Activated CD4-positive, alpha-beta T cell treated with anti-CD3 and anti-CD28 coated beads, Interleukin-2, amount 10 ng/mL, durations not matched to agents 7 days and 5 days (primary cell): ENCODE measurements at regions not wholly inside any gene's neighbourhood (a gene's known extent, or its start where the extent isn't known, plus 50 kb on each side); places are given as distances from the start of the nearest gene placed in this dataset.

ENCODE experiments used
- CTCF ChIA-PET: fragments of 350-600 bp; sonication (Branson Sonifier 250); formaldehyde crosslinking; loops from one replicate; lab custom pipeline; 2021; ENCODE audit warnings: antibody characterized with exemption; lab: Charles Lee
- POLR2A ChIA-PET: fragments of 350-600 bp; sonication (Branson Sonifier 250); formaldehyde crosslinking; loops from one replicate; lab custom pipeline; 2021; ENCODE audit warnings: antibody characterized with exemption; lab: Charles Lee
- DNase-seq: peaks from one replicate; pipeline ENCODE4 v3.0.0-alpha.2; 2020
- H3K27ac Mint-ChIP-seq: one replicate; pipeline ENCODE4 v1.8.0; 2021; ENCODE audit warnings: mild to moderate bottlenecking, moderate library complexity, mixed read lengths
- H3K27me3 Mint-ChIP-seq: one replicate; pipeline ENCODE4 v1.8.0; 2021; ENCODE audit warnings: mixed read lengths
- H3K36me3 Mint-ChIP-seq: one replicate; pipeline ENCODE4 v1.8.0; 2021; ENCODE audit warnings: low read depth, mixed read lengths
- H3K4me1 Mint-ChIP-seq: one replicate; pipeline ENCODE4 v1.8.0; 2021; ENCODE audit warnings: mixed read lengths
- H3K4me3 Mint-ChIP-seq: one replicate; pipeline ENCODE4 v1.8.0; 2021; ENCODE audit warnings: mild to moderate bottlenecking, moderate library complexity, mixed read lengths
- H3K9me3 Mint-ChIP-seq: one replicate; pipeline ENCODE4 v1.8.0; 2021; ENCODE audit warnings: mixed read lengths

GRCh38 chr4:154954117-154954516 is 173.0 kb downstream of the RBM46 start:
- Mint-ChIP-seq H3K27me3 (no peaks in the 10 kb centered on the region), H3K36me3 (no peaks in the 10 kb centered on the region), H3K9me3 (peaks cover 6% of the 10 kb centered on the region), H3K4me3 (no peak overlapping the region), H3K4me1 (no peaks in the 10 kb centered on the region), H3K27ac (no peak overlapping the region)
- no peak for DNase-seq
- ChIA-PET POLR2A (no interaction called here), CTCF (no interaction called here)

GRCh38 chr4:154958121-154958520 is 177.0 kb downstream of the RBM46 start:
- CTCF ChIA-PET = no interaction called here
- Mint-ChIP-seq H3K36me3 (no peaks in the 10 kb centered on the region), H3K9me3 (peaks cover 4% of the 10 kb centered on the region), H3K4me3 (no peak overlapping the region), H3K4me1 (no peaks in the 10 kb centered on the region), H3K27ac (no peak overlapping the region), H3K27me3 (no peaks in the 10 kb centered on the region)
- POLR2A ChIA-PET = no interaction called here
- no peak for DNase-seq

GRCh38 chr4:154958621-154959358 is 177.7 kb downstream of the RBM46 start:
- POLR2A ChIA-PET = no interaction called here
- H3K4me1 Mint-ChIP-seq = no peaks in the 10 kb centered on the region
- no peak overlapping the region for H3K27ac Mint-ChIP-seq

GRCh38 chr4:154959756-154960155 is 178.7 kb downstream of the RBM46 start:
- H3K27ac Mint-ChIP-seq = no peak overlapping the region
- POLR2A ChIA-PET = interaction anchor here (0.5 kb wide), 1 partner anchor 573 kb away, joined by 3 read pairs; no protein-coding TSS in a partner anchor
- no peak overlapping the region for H3K4me3 Mint-ChIP-seq
- CTCF ChIA-PET = no interaction called here
- no peaks in the 10 kb centered on the region for H3K36me3 Mint-ChIP-seq
- H3K27me3 Mint-ChIP-seq = no peaks in the 10 kb centered on the region
- no peaks in the 10 kb centered on the region for H3K9me3 Mint-ChIP-seq
- H3K4me1 Mint-ChIP-seq = no peaks in the 10 kb centered on the region
- no peak for DNase-seq

More at GRCh38 chr4:154958621-154959358, 177.7 kb downstream of the RBM46 start:
- DNase-seq = no peak
- Mint-ChIP-seq H3K9me3 (peaks cover 4% of the 10 kb centered on the region), H3K36me3 (no peaks in the 10 kb centered on the region), H3K27me3 (no peaks in the 10 kb centered on the region), H3K4me3 (no peak overlapping the region)
- CTCF ChIA-PET = no interaction called here

GRCh38 chr4:154960476-154960875 is 179.4 kb downstream of the RBM46 start:
- Mint-ChIP-seq H3K36me3 (no peaks in the 10 kb centered on the region), H3K27me3 (no peaks in the 10 kb centered on the region), H3K27ac (no peak overlapping the region), H3K9me3 (no peaks in the 10 kb centered on the region), H3K4me1 (no peaks in the 10 kb centered on the region), H3K4me3 (no peak overlapping the region)
- ChIA-PET CTCF (no interaction called here), POLR2A (interaction anchor here (0.5 kb wide), 1 partner anchor 572 kb away, joined by 3 read pairs; no protein-coding TSS in a partner anchor)
- DNase-seq = no peak

- H3K27ac Mint-ChIP-seq = no peak overlapping the region
- H3K4me3 Mint-ChIP-seq = no peak overlapping the region
- H3K9me3 Mint-ChIP-seq = no peaks in the 10 kb centered on the region
- ChIA-PET CTCF (no interaction called here), POLR2A (no interaction called here)
- DNase-seq = no peak
- H3K36me3 Mint-ChIP-seq = no peaks in the 10 kb centered on the region
- no peaks in the 10 kb centered on the region for H3K4me1 Mint-ChIP-seq
- no peaks in the 10 kb centered on the region for H3K27me3 Mint-ChIP-seq
Measured at GRCh38 chr4:154961263-154961662, 180.2 kb downstream of the RBM46 start.

- H3K27ac Mint-ChIP-seq = no peak overlapping the region
Measured at GRCh38 chr4:154973244-154974035, 192.4 kb downstream of the RBM46 start.

GRCh38 chr4:154977228-154977627 is 196.2 kb downstream of the RBM46 start:
- POLR2A ChIA-PET = no interaction called here
- Mint-ChIP-seq H3K9me3 (no peaks in the 10 kb centered on the region), H3K36me3 (no peaks in the 10 kb centered on the region), H3K27me3 (peaks cover 2% of the 10 kb centered on the region), H3K27ac (no peak overlapping the region), H3K4me3 (no peak overlapping the region), H3K4me1 (no peaks in the 10 kb centered on the region)
- no peak for DNase-seq
- CTCF ChIA-PET = no interaction called here

More at GRCh38 chr4:154973244-154974035, 192.4 kb downstream of the RBM46 start:
- H3K27me3 Mint-ChIP-seq = peaks cover 2% of the 10 kb centered on the region
- CTCF ChIA-PET = no interaction called here
- H3K9me3 Mint-ChIP-seq = no peaks in the 10 kb centered on the region
- H3K36me3 Mint-ChIP-seq = no peaks in the 10 kb centered on the region
- DNase-seq = no peak
- H3K4me1 Mint-ChIP-seq = no peaks in the 10 kb centered on the region
- H3K4me3 Mint-ChIP-seq = no peak overlapping the region
- POLR2A ChIA-PET = no interaction called here

GRCh38 chr4:154982187-154983047 is 201.3 kb downstream of the RBM46 start:
- POLR2A ChIA-PET = no interaction called here
- CTCF ChIA-PET = no interaction called here
- Mint-ChIP-seq H3K27me3 (no peaks in the 10 kb centered on the region), H3K4me3 (no peak overlapping the region), H3K27ac (no peak overlapping the region), H3K36me3 (no peaks in the 10 kb centered on the region), H3K4me1 (no peaks in the 10 kb centered on the region), H3K9me3 (no peaks in the 10 kb centered on the region)
- peak; percentile 45 for DNase-seq

GRCh38 chr4:154983714-154984113 is 202.6 kb downstream of the RBM46 start:
- no peaks in the 10 kb centered on the region for H3K27me3 Mint-ChIP-seq
- no peaks in the 10 kb centered on the region for H3K4me1 Mint-ChIP-seq
- ChIA-PET CTCF (no interaction called here), POLR2A (no interaction called here)
- H3K9me3 Mint-ChIP-seq = no peaks in the 10 kb centered on the region
- no peak for DNase-seq
- H3K4me3 Mint-ChIP-seq = no peak overlapping the region
- no peak overlapping the region for H3K27ac Mint-ChIP-seq
- H3K36me3 Mint-ChIP-seq = no peaks in the 10 kb centered on the region

- H3K4me3 Mint-ChIP-seq = no peak overlapping the region
- no peaks in the 10 kb centered on the region for H3K9me3 Mint-ChIP-seq
- H3K36me3 Mint-ChIP-seq = no peaks in the 10 kb centered on the region
- CTCF ChIA-PET = no interaction called here
- H3K27me3 Mint-ChIP-seq = no peaks in the 10 kb centered on the region
- DNase-seq = no peak
- H3K4me1 Mint-ChIP-seq = no peaks in the 10 kb centered on the region
- no peak overlapping the region for H3K27ac Mint-ChIP-seq
- POLR2A ChIA-PET = no interaction called here
Measured at GRCh38 chr4:154984148-154984547, 203.1 kb downstream of the RBM46 start.

- Mint-ChIP-seq H3K9me3 (no peaks in the 10 kb centered on the region), H3K4me1 (no peaks in the 10 kb centered on the region), H3K36me3 (no peaks in the 10 kb centered on the region), H3K27ac (no peak overlapping the region), H3K4me3 (no peak overlapping the region), H3K27me3 (no peaks in the 10 kb centered on the region)
- CTCF ChIA-PET = no interaction called here
- no peak for DNase-seq
- POLR2A ChIA-PET = no interaction called here
Measured at GRCh38 chr4:154984616-154985015, 203.5 kb downstream of the RBM46 start.

GRCh38 chr4:154985673-154986072 is 204.6 kb downstream of the RBM46 start:
- Mint-ChIP-seq H3K27me3 (no peaks in the 10 kb centered on the region), H3K27ac (no peak overlapping the region), H3K36me3 (no peaks in the 10 kb centered on the region), H3K4me1 (no peaks in the 10 kb centered on the region), H3K4me3 (no peak overlapping the region), H3K9me3 (no peaks in the 10 kb centered on the region)
- ChIA-PET POLR2A (no interaction called here), CTCF (no interaction called here)
- no peak for DNase-seq
